Ammon's horn (tissue), 1 donor: ENCODE measurements at regions not wholly inside any gene's neighbourhood (a gene's known extent, or its start where the extent isn't known, plus 50 kb on each side); places are given as distances from the start of the nearest gene placed in this dataset.

Source experiments
- DNase-seq: peaks from one replicate; pipeline ENCODE4 v3.0.0-alpha.2; 2016; ENCODE audit warnings: low spot score

DNA sequence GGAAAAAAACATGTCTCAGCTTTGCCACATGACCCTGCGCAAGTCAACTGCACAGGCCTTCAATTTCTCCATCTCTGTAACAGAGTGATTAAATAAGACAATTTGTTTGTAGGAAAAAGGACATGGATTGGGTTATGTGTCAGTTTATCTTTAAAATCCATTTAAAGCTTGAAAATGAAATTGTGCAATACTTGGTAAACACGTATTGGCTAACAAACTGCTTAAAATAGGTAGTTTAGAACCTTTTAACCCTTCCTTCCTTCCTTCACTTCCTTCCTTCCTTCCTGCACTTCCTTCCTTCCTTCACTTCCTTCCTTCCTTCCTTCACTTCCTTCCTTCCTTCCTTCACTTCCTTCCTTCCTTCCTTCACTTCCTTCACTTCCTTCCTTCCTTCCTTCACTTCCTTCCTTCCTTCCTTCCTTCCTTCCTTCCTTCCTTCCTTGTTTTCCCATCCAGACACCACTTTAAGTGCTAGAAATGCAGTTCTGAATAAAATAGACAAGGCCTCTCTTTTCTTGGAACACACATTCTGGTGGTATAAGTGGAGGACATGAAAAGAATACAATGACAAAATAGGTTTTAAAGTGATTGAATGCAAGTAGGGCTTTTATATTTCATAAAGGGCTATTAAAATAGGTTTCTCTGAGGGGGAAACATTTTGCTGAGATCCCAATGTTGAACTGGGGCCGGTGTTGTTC lies 130.2 kb upstream of the TP63 start:
- no peak for DNase-seq

DNA sequence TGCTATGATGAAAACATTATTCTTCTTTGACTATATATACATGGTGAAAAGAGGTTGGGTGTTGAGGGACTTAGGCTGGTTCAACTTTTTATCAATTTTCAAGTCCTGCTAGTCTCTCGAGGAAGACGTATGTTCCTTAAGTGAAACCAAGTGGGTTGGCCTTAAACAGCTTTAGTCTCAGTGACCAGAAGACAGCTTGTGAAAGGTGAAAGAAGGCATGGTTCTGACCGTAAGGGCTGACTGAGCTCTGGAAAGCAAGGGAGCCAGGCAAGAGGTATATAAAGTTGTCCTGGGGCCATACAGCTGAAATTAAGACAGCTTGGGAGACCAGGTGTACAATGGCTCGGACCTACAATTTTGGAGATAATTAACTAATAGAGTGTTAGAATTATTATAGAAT lies 128.9 kb upstream of the TP63 start:
- no peak for DNase-seq

DNA sequence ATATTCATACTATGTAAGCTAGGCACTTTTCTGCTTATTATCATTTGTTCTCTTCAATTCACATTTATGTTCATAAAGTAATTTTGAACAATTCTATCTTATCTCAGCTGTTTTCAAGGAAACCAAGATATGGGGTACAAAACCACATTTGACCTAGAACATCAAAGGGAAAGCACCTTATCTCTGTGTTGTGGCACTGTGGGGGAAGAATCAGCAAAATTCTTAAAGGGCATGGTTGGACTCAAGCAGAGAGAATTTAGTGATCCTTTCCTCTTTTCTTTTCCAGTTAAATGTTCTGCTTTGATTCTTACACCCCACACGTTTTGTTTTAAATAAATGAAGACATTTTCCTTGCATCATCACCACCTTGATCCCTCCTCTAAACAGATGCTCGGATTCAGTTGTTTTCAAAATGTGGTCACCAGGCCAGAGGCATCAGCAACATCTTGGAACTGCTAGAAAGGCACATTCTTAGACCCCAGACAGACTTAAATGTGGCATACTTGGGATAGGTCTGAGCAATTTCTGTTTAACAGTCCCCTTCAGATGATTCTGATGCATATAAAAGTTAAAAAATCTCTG lies 128.4 kb upstream of the TP63 start:
- DNase-seq, result no peak

DNA sequence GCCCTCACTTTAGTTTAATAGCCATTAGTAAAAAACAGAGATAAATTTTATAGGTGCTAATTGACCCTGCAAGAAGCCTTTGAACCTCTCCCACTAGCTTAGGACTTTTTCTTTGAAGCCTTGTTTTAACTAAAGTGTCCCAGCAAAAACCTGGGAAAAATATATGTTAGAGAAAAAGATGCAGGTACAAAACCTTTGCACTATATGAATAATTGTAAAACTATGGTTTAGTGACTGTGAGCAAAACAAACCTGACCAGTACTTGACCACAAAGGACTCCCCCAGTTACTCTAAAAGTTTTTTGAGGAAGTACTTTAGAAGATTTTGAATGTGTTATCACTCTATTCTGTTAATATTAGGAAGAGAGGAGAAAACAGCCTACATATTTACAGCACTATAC lies 123.3 kb upstream of the TP63 start:
- DNase-seq, result no peak

DNA sequence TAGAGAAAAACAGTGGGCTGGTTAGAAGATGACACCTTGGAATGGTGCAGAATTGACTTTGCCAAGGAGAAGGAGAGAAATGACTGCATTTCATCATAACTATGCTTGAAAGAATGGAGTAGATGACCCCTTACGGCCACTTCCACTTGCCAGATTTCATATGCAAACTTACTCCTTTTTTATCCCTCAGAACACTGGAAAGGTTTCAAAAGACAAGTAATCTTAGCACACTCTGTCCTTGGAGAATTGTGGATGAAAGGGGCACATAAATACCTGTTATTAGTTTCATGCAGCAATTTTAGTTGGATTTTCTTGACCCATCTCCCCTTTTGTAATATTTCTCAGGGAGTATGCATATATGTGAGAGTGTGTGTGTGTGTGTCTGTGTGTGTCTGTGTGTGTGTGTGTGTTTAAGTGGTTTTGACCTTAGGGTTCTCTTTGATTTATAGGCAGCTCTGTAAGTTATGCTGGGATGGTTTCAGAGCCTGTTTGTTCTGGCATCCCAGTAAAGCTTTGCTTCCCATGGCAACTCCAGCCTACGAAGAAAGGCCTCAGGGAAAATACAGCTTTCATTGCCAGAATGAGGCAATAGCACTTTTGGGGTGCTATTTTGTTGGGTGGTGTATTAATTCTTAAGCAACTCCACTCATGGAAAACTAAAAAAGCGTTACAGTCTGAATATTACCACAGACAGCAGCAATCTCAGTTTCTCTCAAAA lies 122.2 kb upstream of the TP63 start:
- peak; percentile 20 for DNase-seq

DNA sequence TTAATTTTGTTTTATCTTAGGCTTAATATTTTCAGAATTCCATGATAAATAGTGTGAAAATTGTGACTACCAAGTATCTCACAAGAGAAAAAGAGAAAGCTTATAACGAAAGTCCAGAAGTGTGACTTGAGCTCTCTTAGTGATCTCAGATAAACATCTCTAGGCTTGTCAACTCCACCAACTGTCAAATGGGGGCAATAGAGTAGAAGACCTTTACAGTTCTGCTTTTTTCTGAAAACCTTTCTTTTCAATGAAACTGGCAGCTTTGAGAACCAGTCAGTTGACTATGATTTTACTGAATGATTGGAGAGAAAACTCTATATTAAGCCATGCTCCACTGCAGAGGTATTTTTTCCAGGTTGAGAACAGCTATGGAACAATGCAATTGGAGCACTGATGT lies 119.2 kb upstream of the TP63 start:
- no peak for DNase-seq

DNA sequence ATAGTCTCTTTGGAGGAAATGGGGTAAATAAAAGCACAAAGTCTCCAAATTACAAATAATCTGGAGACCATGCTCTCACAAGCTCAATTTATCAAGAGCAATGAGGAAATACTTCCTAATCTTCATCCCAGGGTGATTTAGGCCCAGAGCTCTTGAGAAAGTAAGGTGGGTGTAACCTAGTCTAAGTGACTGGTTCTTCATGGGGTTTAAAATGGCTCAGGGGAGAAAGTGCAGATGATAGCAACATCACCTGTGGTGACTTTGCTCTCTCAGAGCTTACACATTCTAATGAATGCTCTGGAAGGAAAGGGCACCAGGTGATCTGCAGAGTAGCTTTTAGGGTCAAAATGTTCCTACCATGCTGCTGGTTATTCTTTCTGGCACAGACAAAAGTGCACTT lies 118.4 kb upstream of the TP63 start:
- DNase-seq, result no peak

DNA sequence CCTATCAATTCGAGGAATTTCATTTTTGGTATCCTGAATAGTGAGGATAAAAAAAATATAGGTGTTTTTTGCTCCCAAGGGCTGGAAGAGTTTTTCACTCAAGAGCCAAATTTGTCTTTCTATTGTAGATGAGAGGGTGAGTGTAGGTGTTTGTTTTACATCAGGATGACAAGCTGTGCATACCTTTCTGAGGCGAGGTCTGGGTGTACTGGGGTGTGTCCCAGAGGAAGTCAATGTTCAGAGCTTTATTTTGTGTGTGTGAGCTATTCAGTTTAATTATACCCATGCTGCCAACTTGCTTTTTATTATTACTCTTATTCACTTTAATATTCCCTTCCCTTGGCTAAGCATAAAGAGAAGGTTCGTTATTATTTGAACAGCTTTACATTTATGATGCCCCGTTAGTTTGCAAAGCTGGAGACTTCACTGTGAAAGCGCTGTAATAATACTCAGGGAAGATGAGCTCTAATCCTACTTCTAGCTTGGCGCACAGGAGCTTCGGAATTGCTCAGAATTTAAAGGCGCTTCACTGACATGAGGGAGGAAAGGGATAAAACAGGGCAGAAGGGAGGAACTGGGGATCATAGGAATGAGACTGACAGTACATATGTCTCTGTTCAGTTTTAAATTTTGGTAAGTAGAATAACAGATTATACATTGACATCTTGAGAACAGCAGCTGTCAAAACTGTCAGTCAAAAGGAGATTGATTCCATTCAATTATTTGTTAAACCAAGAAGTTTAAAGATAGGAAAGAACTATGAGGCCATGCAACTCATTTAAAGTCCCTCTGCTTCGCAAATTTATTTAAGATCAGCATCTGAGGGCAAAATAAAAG lies 117.7 kb upstream of the TP63 start:
- no peak for DNase-seq

DNA sequence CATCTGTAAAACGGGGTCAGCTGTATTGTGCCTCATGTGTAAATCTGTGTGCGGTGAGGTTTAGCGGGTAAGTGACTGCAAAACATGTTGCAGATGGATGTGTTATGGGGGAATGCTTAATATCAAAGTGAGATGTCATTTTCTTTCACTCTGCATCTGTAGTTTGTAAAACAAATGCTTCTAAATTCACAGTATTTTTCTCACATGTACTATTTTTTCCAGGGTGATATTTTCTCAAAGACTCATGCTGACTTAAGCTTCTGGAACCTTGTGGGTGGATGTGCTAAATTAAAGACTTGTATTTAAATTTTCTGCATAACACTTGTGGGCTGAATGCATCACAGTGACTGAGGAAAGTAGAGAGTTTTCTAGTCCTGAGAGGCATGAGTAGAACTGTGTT lies 115.2 kb upstream of the TP63 start:
- no peak for DNase-seq

DNA sequence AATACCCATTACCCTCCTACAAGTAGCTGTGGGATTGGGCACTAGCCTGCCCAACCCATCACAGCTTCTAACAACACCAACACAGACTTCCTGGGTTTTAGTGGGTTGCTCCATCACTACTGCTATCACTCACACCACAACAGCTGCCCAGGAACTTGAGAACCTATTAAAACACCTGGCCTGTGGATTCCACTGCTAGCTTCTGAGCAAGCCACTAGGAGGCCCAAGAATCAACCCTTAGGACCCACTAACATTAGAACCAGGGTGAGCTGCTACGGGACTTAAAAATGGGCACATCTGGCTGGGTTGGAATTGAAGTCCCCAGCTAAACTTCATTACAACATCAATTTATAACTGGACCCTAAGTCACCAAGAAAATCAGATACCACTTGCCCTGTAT lies 113.2 kb upstream of the TP63 start:
- DNase-seq, result no peak

DNA sequence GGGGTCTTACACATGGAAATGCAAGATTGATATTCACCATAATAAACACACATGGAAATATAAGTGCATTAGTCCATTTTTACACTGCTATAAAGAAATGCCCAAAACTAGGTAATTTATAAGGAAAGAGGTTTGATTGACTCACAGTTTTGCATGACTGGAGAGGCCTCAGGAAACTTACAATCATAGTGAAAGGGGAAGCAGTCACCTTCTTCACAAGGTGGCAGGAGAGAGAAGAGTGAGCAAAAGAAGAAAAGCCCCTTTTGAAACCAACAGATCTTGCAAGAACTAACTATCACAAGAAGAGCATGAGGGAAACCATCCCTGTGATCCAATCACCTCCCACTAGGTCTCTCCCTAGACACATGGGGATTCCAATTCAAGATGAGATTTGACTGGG lies 111.7 kb upstream of the TP63 start:
- DNase-seq, result no peak

DNA sequence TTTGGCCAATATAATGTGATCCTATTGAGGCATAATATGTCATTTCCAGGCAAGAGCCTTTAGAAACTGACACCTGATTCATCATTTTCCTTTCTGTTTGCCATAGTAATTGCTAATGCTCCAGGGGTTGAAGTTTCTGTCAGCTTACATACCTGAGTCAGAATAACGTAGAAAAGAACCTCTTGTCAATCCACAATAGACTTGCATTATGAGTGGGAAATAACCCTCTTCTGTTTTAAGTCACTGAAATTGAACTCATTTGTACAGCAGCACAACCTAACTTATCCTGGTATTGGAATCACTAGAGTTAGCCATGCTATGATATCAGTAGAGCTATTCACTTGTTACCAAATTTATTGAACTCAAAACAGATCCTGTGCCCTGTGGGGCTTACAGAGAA lies 101.7 kb upstream of the TP63 start:
- no peak for DNase-seq

DNA sequence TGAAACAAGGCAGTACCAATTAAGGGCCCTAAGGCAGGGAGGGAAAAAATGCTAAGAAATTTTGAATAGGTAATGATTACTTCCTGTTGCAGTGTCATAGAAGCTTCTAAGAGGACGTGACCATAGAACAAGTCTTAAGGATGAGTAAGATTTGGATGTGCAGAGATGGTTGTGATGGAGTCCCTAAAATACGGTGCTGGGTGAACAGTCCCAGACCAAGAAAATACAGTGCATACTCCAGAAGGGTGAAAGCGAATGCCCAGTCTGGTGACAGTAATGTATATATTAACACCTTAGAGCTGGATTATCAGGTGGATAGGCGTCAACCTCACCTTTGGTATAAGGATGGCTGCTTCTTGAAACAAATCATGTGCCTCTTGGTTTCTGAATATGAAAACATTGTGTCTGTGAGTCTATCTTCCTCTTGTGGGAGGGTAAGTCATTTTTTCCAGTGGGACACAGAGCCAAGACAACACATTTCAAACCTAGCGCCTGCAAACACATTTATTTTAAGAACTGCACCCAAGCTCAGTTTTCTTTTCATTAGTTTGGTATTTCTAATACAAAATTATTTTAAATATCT lies 101.2 kb upstream of the TP63 start:
- no peak for DNase-seq

DNA sequence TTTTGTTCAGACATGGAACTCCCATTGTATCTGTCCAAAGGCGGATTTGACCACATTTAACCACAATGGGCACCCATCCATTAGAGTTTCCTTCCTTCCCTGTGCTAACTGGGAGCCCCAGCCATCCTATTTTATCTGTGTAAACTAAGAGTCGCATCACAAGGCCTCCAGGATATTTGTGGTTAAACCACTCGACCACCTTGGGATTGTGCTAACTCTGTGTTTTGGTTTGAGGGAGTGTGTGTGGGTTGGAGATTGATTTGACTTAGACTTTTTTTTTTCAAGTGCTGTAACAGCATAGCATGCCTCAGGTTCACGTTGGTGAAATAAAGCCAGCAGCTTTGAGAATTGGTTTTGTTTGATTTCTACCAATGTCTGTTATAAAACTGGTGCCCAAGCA lies 100.4 kb upstream of the TP63 start:
- no peak for DNase-seq

DNA sequence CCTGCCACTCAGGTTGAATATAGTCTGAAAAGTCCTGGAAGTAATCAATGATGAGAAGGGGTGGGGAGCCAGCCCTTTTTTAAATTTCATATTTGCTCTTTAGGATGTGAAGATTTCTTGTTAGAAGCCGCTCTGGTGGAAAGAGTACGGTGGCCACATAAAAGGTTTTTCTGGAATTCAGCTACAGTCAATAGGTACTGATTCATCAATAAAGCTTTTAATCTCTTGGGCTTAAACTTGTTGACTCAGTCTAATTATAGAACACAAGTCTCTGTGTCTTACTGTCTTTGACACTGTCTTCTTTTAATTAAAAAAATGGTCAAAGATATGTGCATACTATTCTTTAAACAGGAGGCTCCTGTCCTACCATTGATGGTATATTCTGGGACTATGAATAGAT lies 99.9 kb upstream of the TP63 start:
- no peak for DNase-seq

DNA sequence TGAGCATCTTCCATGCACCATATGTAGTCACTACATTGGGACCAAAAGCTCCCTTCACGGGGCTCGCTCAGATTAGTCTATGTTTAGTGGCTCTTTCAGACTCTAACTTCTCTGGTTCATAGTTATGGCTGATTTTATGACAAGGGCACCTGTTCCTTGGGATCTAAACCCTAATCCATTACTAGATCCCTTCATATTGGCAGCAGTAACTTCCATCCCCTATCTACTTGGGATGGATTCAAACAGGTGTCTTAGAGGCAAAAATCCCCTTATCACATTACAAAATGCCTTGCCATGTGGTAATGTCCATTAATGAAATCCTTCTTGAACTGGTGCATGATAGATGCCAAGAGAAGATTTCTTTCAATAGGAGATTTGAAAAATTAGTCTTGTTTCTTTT lies 96.7 kb upstream of the TP63 start:
- DNase-seq, result no peak

DNA sequence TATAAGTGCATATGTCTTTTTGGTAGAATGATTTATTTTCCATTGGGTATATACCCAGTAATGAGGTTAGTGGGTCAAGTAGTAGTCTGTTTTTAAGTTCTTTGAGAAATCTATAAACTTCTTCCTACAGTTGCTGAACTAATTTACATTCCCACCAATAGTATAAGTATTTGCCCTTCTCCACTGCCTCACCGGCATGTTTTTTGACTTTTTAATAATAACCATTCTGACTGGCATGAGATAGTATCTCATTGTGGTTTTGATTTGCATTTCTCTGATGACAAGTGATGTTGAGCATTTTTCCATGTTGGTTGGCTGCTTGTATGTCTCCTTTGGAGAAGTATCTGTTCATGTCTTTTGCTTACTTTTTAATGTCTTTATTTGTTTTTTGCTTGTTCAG lies 94.1 kb upstream of the TP63 start:
- no peak for DNase-seq

DNA sequence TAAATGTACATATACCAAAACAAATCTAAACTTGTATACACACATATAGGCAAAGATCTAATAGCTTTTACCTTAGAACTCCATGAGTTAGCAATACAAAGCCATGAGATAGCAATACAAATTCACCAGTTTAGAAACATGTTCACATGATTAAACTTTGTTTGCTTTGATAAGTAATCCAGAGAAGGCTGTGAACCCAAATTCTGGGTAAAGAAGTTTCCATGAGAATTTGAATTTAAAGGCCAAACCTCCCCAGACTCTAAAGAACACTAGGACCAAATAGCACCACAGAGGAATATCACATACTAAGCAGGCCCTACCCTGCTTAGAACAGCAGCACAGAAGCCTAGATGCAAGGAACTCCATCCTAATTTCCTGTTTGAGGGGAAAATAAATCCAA lies 83.7 kb upstream of the TP63 start:
- no peak for DNase-seq

DNA sequence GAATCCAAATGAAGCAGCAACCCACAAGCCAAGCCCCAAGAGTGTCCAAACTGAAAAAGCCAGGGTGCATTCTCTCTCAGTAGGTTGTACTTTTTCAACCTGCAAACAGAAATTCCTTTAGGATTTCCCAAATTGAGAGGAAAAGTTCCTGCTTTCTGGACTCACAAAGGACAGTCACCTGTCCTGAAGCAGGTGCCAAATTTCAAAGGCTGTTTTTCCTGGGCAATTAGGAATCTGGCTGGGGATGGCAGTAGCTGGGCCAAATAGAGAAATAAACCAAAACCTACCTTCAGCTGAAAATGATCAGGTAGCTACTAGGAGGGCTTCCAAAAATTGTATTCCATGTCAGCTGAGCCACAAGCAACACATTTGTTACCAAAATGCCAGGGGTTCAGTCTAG lies 83.1 kb upstream of the TP63 start:
- DNase-seq, result no peak

DNA sequence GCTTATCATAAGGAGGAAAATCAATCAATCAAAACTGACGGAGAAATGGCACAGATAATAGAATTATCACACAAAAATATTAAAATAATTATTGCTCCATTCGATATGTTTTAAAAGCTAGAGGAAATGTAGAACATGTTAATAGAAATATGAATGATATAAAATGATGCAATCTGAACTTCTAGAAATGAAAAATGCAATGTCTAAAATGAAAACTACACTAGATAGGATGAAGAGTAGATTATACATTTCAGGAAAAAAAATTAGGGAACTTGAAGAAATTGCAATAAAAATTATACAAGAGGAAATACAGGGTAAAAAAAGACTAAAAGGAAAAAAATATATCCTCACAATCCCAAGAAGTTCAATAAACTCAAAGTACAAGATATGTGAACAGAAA lies 80.2 kb upstream of the TP63 start:
- no peak for DNase-seq

DNA sequence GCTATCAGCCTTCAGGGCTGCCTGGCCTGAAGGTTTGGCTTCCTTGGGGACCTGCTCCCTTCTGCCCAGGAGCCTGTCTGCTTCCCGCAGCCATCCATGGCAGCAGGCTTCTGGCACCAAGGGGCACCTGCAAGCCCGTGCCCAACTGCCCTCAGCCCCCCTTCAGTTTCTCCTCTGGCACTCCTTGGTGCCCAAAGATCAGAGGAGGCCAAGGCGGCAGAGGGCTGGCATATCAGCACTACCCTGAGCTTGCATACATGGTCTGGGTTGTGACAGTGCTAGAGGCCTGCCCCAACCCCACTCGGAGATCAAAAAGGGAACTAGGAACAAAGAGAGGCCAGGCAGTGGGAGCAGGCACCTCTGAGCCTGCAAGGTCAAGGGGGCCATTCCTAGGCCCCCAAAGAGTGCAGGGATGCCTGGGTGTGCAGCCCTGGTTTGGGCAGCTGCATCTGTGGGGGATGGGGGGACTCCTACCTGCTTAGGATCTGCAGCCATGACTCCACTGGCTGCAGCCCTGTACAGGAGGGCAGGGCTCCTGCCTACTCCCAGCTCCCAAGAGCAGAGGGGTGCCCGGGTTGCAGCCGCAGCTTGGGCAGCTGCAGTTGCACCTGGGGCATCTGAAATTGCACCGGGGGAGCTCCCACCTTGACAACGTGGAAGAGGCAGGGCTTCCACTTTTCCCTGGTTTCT lies 76.2 kb upstream of the TP63 start:
- no peak for DNase-seq

DNA sequence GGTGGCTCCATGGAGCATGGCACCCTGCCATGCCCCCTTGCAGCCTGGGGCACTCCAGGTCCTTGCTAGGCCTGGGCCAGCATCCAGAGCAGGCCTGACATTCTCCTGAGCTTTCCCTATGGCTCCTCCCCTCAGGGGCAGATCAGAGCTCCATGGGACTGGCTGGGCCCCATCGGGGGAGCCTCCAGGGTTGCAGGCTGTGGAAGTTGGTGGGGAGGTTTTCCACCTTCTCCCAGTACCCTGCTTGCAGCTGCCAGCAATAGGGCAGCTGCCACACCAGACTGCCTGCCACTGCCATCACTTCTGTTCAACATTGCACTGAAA lies 75.7 kb upstream of the TP63 start:
- DNase-seq, result no peak
